Fibroblast of skin of right quadriceps (primary cell): ENCODE measurements at regions not wholly inside any gene's neighbourhood (a gene's known extent, or its start where the extent isn't known, plus 50 kb on each side); places are given as distances from the start of the nearest gene placed in this dataset.
"Not testable (repeated sequence)": the region's sequence is repeated elsewhere in the genome, so short reads cannot be mapped to it uniquely, and the experiment has no call there.

Source experiments
- DNase-seq: peaks from one replicate; pipeline ENCODE4 v3.0.0-alpha.2; 2013

DNA sequence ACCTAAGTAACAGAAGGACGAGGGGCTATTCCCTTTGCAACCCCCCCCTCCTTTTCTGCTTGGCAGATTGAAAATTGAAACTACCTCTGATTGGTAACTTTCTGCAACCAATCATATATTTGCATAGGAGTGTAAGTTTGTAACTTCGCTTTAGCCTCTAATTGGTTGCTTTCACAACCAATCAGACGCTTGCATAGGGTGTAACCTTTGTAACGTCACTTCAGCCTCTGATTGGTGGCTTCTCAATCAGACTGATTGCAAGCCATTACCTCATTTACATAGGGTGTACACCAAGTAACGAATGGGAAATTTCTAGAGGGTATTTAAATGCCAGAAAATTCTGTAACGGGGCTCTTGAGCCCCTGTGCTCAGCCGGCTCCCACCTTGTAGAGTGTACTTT lies 131.9 kb upstream of the FOXD4L5 start:
- DNase-seq = not testable (repeated sequence)

DNA sequence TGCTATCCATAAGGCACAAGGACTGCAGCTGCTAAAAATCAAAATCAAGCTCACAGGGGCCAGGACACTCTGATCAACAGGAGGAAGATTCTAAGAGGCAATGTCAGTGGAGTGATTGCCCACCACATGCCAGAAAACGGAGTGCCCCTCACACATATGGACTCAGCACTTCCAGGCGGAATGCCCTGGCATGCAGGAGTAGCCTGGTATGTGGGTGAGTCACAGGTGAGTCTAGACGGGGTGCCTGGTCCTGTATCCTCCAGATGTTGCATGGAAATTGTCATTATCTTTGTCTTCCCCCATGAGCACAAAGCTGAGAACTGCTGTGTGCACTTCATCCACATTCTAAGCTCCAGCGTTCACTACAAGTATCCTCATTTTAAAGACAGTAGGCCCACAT lies 129.2 kb upstream of the FOXD4L5 start:
- DNase-seq = not testable (repeated sequence)

DNA sequence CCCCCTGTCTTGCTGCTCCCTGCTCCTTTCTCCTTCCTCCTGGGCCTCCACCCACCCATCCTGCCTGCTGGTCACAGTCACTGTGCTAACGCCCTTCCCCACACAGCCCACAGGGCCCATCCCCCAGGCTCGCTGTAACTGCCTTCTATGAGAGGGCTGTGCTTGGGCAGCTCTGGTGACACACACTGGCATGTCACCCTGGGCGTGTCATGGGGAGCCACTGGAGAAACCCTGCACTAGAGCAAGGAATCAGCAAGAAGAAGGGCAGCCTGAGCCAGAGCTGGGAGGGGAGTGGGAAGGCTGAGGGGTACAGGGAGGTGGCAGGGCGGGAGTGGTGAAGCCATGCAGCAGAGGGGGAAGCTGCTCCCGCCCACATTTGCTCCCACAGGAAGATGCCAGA lies 128.4 kb upstream of the FOXD4L5 start:
- DNase-seq = not testable (repeated sequence)

- DNase-seq = no peak
These were observed 126.9 kb upstream of the FOXD4L5 start for GRCh38 chr9:65411901-65412300.

DNA sequence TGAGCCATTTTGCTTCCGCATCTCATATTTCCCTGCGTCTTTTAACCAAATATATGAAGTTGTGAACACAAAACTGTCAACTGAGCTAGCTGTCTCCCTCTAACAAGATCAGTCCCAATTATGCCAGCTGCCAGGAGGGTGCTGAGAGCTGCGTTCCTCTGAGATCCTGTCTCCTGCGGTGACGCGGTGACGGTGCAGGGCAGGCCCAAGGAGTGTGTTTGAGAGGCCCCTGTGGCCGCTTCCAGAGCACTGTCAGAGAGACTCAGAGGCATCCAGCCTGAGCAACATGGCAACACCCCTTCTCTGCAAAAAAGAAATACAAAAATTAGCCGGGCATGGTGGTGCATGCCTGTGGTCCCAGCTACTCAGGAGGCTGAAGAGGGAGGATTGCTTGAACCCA lies 126.3 kb upstream of the FOXD4L5 start:
- DNase-seq = no peak

DNA sequence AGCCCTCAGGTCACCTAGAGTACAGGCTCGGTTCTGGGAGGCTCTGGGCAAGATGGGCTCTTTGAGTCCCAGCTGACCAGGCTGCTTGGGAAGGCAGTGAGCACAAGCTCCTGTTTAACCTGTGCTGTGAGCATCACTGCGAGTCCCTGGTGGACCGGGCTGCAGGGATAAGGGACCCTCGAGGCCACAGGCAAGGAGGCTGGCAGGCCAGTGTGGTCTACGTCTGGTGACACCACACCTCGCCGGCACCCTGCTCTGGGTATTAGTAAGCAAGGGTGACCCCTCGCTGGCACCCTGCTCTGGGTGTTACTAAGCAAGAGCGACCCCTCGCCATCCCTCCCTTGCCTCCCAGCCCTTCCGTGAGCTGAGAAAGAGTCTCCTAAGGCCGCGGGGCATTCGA lies 125.9 kb upstream of the FOXD4L5 start:
- DNase-seq = no peak

DNA sequence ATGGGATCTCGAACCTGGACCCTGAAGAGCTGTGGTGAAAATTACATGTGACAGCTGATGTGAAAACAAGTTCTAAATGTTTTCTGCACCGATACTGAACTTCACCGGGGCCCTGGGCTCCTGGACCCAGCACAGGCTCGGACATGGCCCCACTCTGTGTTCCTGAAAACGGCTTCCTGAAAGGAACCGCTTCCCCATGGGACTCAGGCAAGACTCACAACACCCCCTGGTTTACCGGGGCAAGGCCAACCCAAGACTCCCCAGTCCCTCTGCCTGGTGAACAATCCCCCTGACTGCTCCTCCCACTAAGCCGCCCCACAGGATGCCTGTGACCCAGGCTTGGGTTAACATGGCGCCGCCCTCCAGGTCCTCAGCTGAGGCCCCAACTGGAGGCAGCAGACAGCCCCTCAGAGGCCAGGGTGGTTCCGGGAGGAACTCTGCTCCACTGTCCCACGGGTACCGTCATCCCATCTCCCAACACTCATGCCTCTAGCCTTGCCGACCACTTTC lies 124.5 kb upstream of the FOXD4L5 start:
- no peak for DNase-seq

- not testable (repeated sequence) for DNase-seq
These were observed 123.8 kb upstream of the FOXD4L5 start for GRCh38 chr9:65408806-65409205.

DNA sequence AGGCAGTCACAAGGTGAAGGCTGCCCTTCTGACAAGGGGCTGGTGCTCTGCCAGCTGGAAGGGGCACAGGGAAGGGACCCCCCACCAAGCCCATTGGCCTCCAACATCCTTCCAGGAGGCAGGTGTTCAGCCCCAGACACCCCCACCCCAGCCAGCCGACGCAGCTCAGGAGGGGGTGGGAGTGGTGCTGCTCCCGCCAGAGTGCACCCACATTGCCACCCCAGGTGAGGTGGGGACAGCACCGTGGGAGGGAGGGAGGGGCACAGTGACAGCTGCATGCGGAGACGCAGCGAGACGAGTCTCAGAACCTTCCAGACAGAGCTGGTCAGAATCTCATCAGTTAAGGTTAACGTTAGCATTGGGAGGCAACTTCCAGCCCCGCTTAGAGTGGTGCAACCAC lies 121.6 kb upstream of the FOXD4L5 start:
- DNase-seq = not testable (repeated sequence)

- not testable (repeated sequence) for DNase-seq
These were observed 120.8 kb upstream of the FOXD4L5 start for GRCh38 chr9:65405766-65406165.

DNA sequence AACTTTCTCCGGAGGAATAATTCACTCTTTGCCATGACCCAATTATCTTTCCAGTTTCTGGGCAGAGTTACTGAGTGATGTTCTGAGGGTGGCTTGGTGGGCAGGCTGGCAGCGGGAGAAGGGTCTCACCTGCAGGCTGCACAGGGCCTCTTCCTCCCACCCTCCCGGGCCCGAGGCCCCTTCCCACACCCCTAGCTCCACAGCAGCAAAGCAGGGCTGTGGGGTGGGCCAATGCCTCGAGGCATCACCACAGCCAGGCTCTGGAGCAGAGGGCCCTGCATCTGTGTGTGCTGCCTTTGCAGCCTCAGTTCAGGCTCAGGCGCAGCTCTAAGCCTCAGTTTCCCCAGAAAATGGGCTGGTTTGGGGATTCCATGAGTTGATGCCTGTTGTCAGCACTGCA lies 120.2 kb upstream of the FOXD4L5 start:
- no peak for DNase-seq

DNA sequence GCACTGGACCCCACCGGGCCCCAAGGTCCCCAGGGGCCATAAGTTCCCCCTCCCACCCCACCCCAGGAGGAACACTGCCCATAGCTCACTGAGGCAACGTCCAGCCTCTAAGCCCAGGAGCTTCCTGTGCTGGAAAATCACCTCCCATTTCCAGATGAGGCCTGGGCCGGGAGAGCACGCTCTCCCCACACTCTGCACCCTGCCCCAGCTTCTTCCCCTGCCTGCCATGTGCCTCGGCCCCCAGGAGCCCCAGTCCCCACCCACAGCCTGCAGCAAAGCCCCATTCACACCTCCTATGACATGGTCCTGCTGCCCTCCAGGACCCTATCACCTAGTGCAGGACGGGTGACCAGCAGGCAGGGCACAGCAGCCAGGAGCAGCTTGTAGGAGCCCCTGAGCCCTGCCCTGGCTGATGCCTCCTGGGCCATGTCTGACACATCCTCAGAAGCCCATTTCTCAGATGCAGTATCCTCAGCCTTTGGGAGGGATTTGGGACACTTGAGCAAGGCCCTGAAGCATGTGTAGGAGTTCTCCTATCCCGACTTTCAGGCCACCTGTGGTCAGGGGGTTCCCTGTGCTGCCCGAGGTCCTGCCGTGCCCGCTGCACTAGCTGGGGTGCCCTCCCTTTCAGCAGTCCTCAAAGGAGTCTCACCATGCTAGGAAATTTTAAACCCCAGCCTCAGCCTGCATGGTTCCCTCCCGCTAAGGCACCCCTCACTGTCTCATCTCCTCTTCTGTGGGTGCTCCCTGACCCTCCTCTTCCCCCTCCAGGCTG lies 119.4 kb upstream of the FOXD4L5 start:
- DNase-seq = no peak

DNA sequence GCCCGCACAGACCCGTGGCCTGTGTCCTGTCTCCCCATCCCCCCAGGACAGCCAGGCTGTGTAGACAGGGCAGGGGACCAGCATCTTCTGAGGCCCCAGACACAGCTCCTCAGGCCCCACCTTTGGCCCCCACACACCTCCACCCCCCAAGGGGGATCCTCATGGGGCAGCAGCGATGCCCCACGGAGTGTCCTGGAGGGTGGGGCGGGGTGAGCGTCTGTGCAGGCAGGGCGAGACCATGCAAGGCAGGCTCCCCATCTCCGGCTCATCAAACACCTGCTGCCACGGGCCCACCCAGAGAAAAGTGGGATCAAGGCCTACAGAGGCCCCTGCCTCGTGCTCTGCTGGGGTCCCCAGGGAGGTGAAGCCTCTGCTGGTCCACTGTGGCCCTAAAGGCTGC lies 118.7 kb upstream of the FOXD4L5 start:
- no peak for DNase-seq

DNA sequence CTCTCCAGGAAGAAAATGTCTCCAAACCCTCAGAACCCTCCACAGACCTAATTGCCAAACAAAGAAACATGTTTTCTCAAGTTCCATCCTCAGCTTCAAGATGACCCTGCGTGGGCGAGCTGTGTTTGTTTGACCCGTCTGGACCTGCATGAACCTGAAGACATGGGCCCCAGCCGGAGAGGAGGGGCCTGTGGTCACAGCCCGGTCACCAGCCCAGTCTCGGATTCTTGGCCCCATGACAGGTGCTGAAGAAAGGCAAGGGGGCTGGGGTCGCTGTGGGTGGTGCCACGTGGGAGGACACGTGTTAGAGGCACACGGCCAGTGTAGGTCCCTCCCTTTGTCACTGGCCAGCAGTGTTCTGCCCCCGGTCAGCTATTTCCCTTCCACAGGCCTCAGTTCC lies 118.1 kb upstream of the FOXD4L5 start:
- DNase-seq = not testable (repeated sequence)

DNA sequence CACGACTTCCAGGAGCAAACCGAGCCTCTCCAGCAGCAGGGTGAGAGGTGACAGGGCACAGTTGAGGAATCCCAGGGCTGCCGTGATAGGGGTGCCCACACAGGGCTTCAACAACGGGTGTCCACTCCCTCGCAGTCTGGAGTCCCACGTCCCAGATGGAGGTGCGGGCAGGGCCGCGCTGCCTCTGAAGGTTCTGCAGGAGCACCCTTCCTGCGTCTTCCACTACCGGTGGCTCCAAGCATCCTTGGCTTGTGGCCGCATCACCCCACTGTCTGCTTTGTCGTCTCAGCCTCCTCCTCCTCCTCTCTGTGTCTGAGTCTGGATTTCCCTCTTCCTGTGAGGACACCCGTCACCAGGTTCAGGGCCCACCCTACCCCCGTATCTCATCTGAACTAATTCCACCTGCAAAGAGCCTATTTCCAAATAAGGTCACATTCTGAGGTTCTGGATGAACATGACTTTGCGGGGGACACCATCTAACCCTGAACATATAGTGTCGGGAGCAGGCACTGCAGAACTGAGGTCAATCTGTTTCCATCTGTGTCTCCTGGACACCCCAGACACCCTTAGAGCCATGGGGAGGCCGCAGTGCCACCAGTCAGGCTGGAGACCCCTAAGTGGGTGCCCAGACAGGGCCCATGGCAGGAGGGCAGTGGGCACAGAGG lies 117.3 kb upstream of the FOXD4L5 start:
- DNase-seq = not testable (repeated sequence)

- DNase-seq = not testable (repeated sequence)
These were observed 116.5 kb upstream of the FOXD4L5 start for GRCh38 chr9:65401456-65402045.

DNA sequence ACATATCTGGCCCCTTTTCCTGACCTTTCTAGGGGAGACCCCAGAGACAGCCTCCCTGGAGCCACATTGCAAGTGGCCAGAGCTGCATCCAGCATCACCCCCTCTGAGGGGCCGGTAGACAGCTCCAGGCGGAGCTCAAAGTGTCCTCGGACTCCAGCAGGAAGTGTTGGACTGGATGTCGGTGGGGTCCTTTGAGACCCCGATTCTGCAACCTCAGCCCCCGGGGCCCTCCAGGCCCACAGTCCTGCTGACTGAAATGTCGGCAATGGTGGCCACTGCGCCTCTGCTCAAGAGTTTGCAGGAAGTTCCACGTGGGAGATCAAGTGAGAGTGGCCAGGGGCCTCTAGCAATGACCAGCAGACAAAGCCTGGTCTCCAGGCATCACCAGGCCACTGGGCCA lies 115.9 kb upstream of the FOXD4L5 start:
- DNase-seq = no peak

DNA sequence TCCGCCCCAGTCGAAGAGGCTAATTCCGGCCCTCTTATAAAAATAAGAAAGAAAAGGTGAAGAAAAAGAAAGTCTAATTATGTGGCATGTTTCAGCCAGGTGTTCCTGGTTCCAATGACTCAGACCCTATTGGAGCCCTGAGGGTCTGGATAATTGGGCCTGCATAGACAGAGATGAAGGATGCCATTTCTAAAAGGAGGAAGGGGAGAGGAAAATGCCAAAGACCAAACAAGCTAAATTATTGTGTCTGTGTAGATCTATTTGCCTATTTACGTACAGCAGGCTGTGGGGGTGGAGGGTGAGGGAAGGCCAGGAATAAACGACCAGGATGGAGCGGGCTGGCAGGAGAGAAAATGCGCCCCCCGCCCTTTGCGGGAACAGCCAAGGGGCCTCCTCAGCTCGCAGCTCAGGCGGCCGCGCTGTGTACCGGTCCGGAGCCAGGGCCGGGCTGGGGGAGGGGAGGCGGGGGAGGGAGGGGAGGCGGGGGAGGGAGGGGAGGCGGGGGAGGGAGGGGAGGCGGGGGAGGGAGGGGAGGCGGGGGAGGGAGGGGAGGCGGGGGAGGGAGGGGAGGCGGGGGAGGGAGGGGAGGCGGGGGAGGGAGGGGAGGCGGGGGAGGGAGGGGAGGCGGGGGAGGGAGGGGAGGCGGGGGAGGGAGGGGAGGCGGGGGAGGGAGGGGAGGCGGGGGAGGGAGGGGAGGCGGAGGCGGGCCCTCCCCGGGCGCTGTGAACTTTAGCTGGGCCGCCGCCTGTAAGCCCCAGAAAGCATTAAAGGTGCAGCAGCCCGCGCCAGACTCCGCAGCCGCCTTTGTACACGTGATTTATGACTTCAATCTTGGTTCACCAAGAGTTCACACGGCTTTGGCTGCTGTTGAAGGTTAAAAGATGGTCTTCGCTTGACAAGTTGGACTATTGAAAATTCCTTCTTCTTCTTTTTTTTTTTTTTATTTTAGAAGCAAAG lies 113.0 kb upstream of the FOXD4L5 start:
- DNase-seq = not testable (repeated sequence)

DNA sequence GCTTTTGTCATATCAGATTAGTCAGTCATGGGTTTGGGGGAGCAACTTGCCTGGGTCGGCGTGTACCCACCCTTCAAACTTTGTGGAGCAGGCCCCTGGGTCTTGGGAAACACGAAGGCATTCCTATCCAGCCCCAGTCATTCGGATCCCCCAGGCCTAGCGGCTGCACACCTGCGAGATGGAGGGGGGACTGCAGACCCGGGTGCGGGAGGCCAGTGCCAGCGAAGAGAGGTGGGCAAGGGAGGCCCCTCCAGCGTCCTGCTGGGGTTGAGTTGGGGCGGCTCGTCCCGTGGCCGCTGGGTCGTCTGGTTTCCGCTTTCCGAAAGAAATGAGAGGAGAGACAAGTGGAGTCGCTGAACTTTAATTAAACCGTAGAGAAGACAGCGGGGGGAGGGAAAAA lies 112.2 kb upstream of the FOXD4L5 start:
- not testable (repeated sequence) for DNase-seq

DNA sequence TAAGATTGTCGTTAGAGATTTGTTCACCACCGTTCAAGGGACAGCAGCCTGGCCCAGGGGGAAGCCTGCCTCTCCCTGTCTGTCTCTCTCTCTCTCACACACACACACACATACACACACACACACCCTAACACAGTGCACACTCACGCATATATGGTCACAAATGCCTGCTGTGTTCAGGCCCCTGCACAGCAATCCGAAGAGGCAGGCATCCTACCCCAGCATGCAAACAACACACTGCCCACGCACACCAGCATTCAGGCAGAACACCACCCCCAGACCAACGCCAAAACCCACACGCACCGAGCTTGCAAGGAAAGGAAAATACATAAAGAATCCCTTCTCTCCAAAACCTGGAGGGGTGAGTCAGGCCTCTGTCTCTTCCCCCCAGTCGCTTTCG lies 111.6 kb upstream of the FOXD4L5 start:
- not testable (repeated sequence) for DNase-seq

DNA sequence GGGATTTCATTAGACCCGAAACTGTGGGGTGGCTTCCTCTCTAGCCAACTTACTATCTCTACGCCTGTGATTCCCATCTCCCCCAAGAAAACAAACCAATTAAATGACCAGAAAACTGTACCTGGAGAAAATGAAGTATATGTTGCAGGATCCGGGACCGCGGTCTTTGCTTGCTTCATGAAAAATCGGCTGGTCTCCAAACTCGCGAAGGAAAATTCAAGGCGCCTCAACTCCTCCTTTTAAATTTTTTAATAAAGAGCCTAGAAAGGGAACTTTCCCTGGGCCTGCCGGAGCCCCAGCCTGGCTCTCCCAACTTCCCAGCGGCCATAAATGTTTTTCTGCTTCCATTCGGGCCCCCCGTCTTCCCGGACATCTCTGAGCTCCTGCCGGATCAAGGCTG lies 110.8 kb upstream of the FOXD4L5 start:
- DNase-seq = not testable (repeated sequence)

GRCh38 chr9:65395121-65395520 lies 110.1 kb upstream of the FOXD4L5 start:
- not testable (repeated sequence) for DNase-seq
